HG03342 (cell line): ENCODE measurements at regions not wholly inside any gene's neighbourhood (a gene's known extent, or its start where the extent isn't known, plus 50 kb on each side); places are given as distances from the start of the nearest gene placed in this dataset.

Experiments
- ATAC-seq: cut with Tn5 transposase; IDR thresholded peaks from one replicate; pipeline ENCODE4 v1.9.1; 2021; ENCODE audit warnings: mild to moderate bottlenecking, moderate library complexity; ENCODE audit not compliant: unreplicated experiment

- no peak for ATAC-seq
Observed at GRCh38 chr2:207235621-207236020, 69.9 kb upstream of the KLF7 start.

- no peak for ATAC-seq
Observed at GRCh38 chr2:207236156-207236935, 70.6 kb upstream of the KLF7 start.

GRCh38 chr2:207238831-207239701 is 73.3 kb upstream of the KLF7 start:
- ATAC-seq: no peak

- no peak for ATAC-seq
Observed at GRCh38 chr2:207239754-207240494, 74.2 kb upstream of the KLF7 start.

- ATAC-seq: no peak
Observed at GRCh38 chr2:207240649-207241048, 74.9 kb upstream of the KLF7 start.

- no peak for ATAC-seq
Observed at GRCh38 chr2:207241198-207241597, 75.5 kb upstream of the KLF7 start.

GRCh38 chr2:207243601-207244000 is 77.9 kb upstream of the KLF7 start:
- ATAC-seq: no peak

GRCh38 chr2:207244971-207245925 is 79.5 kb upstream of the KLF7 start:
- no peak for ATAC-seq

GRCh38 chr2:207248702-207249377 is 83.1 kb upstream of the KLF7 start:
- ATAC-seq: no peak

- no peak for ATAC-seq
Observed at GRCh38 chr2:207251022-207251421, 85.3 kb upstream of the KLF7 start.

GRCh38 chr2:207251573-207252192 is 85.9 kb upstream of the KLF7 start:
- ATAC-seq: no peak

GRCh38 chr2:207252416-207252815 is 86.7 kb upstream of the KLF7 start:
- no peak for ATAC-seq

- no peak for ATAC-seq
Observed at GRCh38 chr2:207252979-207253645, 87.4 kb upstream of the KLF7 start.

- ATAC-seq: no peak
Observed at GRCh38 chr2:207253666-207254345, 88.1 kb upstream of the KLF7 start.

- no peak for ATAC-seq
Observed at GRCh38 chr2:207254591-207255464, 89.1 kb upstream of the KLF7 start.

- ATAC-seq: no peak
Observed at GRCh38 chr2:207255565-207256470, 90.1 kb upstream of the KLF7 start.
